Testis (tissue), 2 donors: ENCODE measurements at regions not wholly inside any gene's neighbourhood (a gene's known extent, or its start where the extent isn't known, plus 50 kb on each side); places are given as distances from the start of the nearest gene placed in this dataset.

Source experiments
- DNase-seq: peaks from one replicate; pipeline ENCODE4 v3.0.0-alpha.2; 2019
- H3K27ac ChIP-seq, 2 donors: fragments of 200-600 bp; sonication (generic); one replicate each; pipeline ENCODE4 v1.5.1; 2019
- H3K27me3 ChIP-seq: fragments of 200-600 bp; sonication (generic); one replicate; pipeline ENCODE4 v1.5.1; 2019
- H3K36me3 ChIP-seq: fragments of 200-600 bp; sonication (generic); one replicate; pipeline ENCODE4 v1.5.1; 2017; ENCODE audit warnings: low read depth; ENCODE audit errors: missing control alignments
- H3K4me1 ChIP-seq: fragments of 200-600 bp; sonication (generic); one replicate; pipeline ENCODE4 v1.5.1; 2019
- H3K4me3 ChIP-seq, 2 donors: fragments of 200-600 bp; sonication (generic); one replicate each; pipeline ENCODE4 v1.5.1; 2017 to 2019
- H3K9me3 ChIP-seq: fragments of 200-600 bp; sonication (generic); one replicate; pipeline ENCODE4 v1.5.1; 2017
- POLR2A ChIP-seq: fragments of 450-650 bp; IDR thresholded peaks from one replicate; pipeline ENCODE4 v1.6.1; 2017; ENCODE audit warnings: antibody characterized with exemption, mild to moderate bottlenecking, moderate library complexity
- WGBS, 2 donors: methylation state at CpG; one replicate each; pipeline ENCODE4 v1.1.5; 2018; 5-methylcytosine and 5-hydroxymethylcytosine counted together
- intact Hi-C: fragments of 100-400 bp; cut with DNase I; formaldehyde crosslinking; loops from one replicate; pipeline ENCODE4 v1.15.1; 2023; ENCODE audit warnings: low total_unique reads
- TF ChIP-seq, protein P1 (sequence below), 3 experiments: fragments of 450-650 bp in 2 of 3; fragments of 200-600 bp in 1 of 3; sonication (generic) in 1 of 3; IDR thresholded peaks; one replicate each; pipeline ENCODE4 v1.5.1; 2016 to 2019; ENCODE audit warnings: antibody characterized with exemption in 3 of 3, mild to moderate bottlenecking in 2 of 3, moderate library complexity in 1 of 3

DNA sequence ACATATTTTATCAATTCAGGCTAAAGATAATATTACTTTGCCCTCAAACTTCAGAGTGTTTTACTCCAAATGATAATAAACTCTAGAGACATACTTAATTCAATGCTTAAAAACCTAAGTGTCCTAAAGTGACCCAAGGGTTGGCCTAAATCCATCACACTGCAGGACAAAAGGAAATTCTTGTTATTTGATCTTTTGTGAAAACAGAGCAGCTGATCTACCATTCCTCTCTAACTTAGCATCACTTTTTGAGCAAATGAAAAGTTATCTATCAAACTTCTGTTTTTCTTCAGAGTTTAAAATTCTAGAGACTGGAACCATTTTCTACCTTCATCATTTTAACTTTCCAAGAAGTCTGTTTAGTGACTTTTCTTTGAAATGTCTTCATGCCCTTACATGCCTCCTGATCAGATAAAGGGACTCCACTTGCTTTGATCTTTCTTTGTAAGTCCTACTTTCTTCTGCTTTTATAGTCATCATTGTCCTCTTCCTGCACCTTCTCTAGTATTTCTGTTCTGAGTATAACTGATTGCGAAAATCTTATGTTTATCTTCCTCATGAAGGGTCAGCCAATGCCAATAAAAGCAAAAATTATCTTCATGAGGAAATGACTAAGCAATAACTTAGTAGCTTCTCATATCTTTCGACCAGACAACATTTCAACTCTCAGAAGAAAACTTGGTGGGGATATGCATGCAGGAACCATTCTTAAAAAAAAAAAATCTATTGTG, 378.7 kb upstream of the TGFBR2 start:
- Histone ChIP-seq H3K27me3 (no peaks in the 10 kb centered on the region), H3K4me3 (no peak overlapping the region), H3K9me3 (no peaks in the 10 kb centered on the region), H3K4me1 (no peaks in the 10 kb centered on the region), H3K27ac (no peak overlapping the region), H3K36me3 (no peaks in the 10 kb centered on the region)
- intact Hi-C loops: no loop called here
- DNase-seq: no peak
- TF ChIP-seq, protein P1, sequence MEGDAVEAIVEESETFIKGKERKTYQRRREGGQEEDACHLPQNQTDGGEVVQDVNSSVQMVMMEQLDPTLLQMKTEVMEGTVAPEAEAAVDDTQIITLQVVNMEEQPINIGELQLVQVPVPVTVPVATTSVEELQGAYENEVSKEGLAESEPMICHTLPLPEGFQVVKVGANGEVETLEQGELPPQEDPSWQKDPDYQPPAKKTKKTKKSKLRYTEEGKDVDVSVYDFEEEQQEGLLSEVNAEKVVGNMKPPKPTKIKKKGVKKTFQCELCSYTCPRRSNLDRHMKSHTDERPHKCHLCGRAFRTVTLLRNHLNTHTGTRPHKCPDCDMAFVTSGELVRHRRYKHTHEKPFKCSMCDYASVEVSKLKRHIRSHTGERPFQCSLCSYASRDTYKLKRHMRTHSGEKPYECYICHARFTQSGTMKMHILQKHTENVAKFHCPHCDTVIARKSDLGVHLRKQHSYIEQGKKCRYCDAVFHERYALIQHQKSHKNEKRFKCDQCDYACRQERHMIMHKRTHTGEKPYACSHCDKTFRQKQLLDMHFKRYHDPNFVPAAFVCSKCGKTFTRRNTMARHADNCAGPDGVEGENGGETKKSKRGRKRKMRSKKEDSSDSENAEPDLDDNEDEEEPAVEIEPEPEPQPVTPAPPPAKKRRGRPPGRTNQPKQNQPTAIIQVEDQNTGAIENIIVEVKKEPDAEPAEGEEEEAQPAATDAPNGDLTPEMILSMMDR (IDR thresholded peaks at IDR 0.05): no peak
- TF ChIP-seq POLR2A: no peak
- 37 to 48% methylated on average over 2 of the region's 2 CpGs for WGBS, 2 donors

DNA sequence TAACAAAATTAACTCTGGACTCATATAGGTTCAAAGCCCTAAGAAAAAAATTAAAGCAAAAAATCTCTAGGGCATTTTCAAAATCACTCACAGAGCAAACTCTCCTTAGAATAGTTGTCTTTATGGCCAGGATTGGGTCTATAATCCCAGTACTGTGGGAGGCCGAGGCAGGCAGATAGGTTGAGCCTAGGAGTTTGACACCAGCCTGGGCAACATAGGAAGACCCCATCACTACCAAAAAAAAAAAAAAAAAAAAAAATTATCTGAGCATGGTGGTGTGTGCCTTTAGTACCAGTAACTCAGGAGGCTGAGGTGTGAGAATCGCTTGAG, 378.1 kb upstream of the TGFBR2 start:
- peak overlapping the region in 1 of 2 donors; percentile 8 for H3K27ac ChIP-seq

DNA sequence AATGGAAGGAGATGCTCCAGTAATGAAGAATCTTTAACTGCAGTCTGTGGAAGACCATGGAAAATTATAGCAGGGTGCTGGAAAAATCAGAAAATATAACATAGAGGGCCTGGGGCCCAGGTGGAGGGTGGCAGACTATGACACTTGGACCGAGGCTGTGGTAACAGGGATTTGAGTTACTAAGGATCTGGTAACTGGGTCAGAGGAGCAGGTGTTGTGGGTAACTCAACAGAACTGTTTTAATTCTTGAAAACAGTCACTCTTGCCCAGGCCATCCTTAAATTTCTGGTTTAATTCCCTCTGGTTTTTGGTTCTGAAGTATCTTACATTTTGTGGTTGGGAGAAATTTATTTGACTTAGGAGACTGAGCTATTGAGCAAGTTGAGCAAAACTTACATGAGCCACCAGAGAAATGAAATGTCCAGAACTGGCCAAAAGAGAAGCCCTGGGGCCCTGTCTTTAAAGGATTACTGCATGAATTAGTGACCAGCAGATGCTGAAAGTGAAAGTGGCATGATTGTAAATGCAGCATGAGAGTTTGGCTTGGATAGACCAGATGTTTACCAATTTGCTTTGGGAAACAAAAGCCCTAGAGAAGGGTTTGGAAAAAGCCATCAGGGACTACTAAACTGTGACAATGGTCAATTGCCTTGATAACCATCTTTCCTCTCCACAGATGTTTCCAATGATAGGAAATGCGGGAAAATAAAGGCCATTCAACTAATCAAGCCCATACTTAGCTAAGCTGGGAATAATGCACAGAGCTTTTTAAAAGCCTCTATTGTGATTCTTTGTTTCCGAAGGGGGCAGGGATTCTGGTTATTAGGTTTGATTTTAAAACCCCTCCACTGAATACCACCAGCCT, 374.9 kb upstream of the TGFBR2 start:
- no peak for DNase-seq
- H3K36me3 ChIP-seq: no peaks in the 10 kb centered on the region
- no peaks in the 10 kb centered on the region for H3K27me3 ChIP-seq
- WGBS, 2 donors: 82 to 89% methylated on average over 3 of the region's 3 CpGs
- no peaks in the 10 kb centered on the region for H3K9me3 ChIP-seq
- no peak overlapping the region for H3K27ac ChIP-seq
- no peak overlapping the region for H3K4me3 ChIP-seq
- intact Hi-C loops: no loop called here
- no peak for TF ChIP-seq POLR2A
- TF ChIP-seq, protein P1 (IDR thresholded peaks at IDR 0.05): no peak
- H3K4me1 ChIP-seq: no peaks in the 10 kb centered on the region

More for the DNA sequence above, 378.1 kb upstream of the TGFBR2 start:
- Histone ChIP-seq H3K4me3 (no peak overlapping the region), H3K36me3 (no peaks in the 10 kb centered on the region), H3K4me1 (no peaks in the 10 kb centered on the region), H3K9me3 (no peaks in the 10 kb centered on the region), H3K27me3 (no peaks in the 10 kb centered on the region)
- TF ChIP-seq, protein P1 (IDR thresholded peaks at IDR 0.05): no peak
- TF ChIP-seq POLR2A: no peak
- intact Hi-C loops: no loop called here
- 86 to 95% methylated on average over 2 of the region's 2 CpGs for WGBS, 2 donors
- DNase-seq: no peak

DNA sequence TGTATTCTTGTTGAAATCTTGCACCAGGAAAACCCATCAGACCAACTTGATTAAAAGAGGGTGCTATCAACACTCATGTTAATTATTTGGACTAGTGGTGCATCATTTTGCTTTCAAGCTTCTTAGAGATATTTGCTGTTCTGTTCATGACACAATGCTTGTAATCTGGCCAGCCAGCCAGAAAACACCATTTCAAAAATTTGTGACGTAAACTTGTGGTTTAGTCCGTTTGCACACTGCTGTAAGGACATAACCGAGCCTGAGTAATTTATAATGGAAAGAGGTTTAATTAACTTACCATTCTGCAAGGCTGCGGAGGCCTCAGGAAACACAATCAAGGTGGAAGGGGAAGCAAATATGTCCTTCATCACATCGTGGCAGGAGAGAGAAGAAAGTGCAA, 374.3 kb upstream of the TGFBR2 start:
- no peaks in the 10 kb centered on the region for H3K27me3 ChIP-seq
- 74 to 76% methylated on average over 5 of the region's 5 CpGs for WGBS, 2 donors
- H3K4me3 ChIP-seq: no peak overlapping the region
- no peak overlapping the region for H3K27ac ChIP-seq
- TF ChIP-seq, protein P1 (IDR thresholded peaks at IDR 0.05): no peak
- intact Hi-C loops: no loop called here
- H3K4me1 ChIP-seq: no peaks in the 10 kb centered on the region
- no peak for DNase-seq
- no peaks in the 10 kb centered on the region for H3K9me3 ChIP-seq
- H3K36me3 ChIP-seq: no peaks in the 10 kb centered on the region
